IMR-90 (cell line): ENCODE measurements at regions not wholly inside any gene's neighbourhood (a gene's known extent, or its start where the extent isn't known, plus 50 kb on each side); places are given as distances from the start of the nearest gene placed in this dataset.

ENCODE experiments used
- ATAC-seq: fragments of 200-7000 bp; cut with Tn5 transposase; 2 replicates; pipeline ENCODE4 v1.9.1; 2020; ENCODE audit warnings: low read depth, mild to moderate bottlenecking, moderate library complexity
- BruUV-seq: library from RNA; stranded (reverse); fragments of 400-500 nt; replicated peaks from 2 replicates; lab custom pipeline; 2021; lab: Mats Ljungman, UMichigan
- CTCF ChIA-PET: fragments of 300-600 bp; formaldehyde crosslinking; extraction: SDS; loops from one replicate; lab custom pipeline; 2021; ENCODE audit warnings: antibody characterized with exemption; lab: Yijun Ruan, JAX
- POLR2A ChIA-PET: fragments of 300-600 bp; sonication (Branson Sonifier 250); formaldehyde crosslinking; loops from one replicate; lab custom pipeline; 2022; ENCODE audit warnings: antibody characterized with exemption; ENCODE audit not compliant: unreplicated experiment; lab: Charles Lee
- DNase-seq: peaks from one replicate; pipeline ENCODE4 v3.0.0; 2013
- H2AFZ ChIP-seq: replicated peaks from 2 replicates; pipeline ENCODE3; 2013; ENCODE audit warnings: low read length, mild to moderate bottlenecking; ENCODE audit not compliant: poor library complexity
- H2AK5ac ChIP-seq: 2 replicates; pipeline ENCODE4 v1.6.1; 2013; ENCODE audit warnings: low read depth, low read length, inconsistent platforms
- H2AK9ac ChIP-seq: replicated peaks from 2 replicates; pipeline ENCODE3; 2013; ENCODE audit warnings: mild to moderate bottlenecking, low read depth, low read length, moderate library complexity; ENCODE audit not compliant: poor library complexity
- H2BK120ac ChIP-seq: 2 replicates; pipeline ENCODE4 v1.6.1; 2013; ENCODE audit warnings: low read depth, low read length, inconsistent platforms
- H2BK15ac ChIP-seq: 3 replicates; pipeline ENCODE4 v1.6.1; 2013; ENCODE audit warnings: low read depth, low read length, inconsistent platforms
- H2BK20ac ChIP-seq: 2 replicates; pipeline ENCODE4 v1.6.1; 2013; ENCODE audit warnings: low read depth, mild to moderate bottlenecking, inconsistent platforms, low read length, moderate library complexity
- H2BK5ac ChIP-seq: 2 replicates; pipeline ENCODE4 v1.6.1; 2013; ENCODE audit warnings: mild to moderate bottlenecking, low read depth, low read length, inconsistent platforms; ENCODE audit not compliant: poor library complexity, severe bottlenecking
- H3K14ac ChIP-seq: replicated peaks from 2 replicates; pipeline ENCODE4 v1.6.1; 2013; ENCODE audit warnings: low read depth, low read length, inconsistent platforms
- H3K18ac ChIP-seq: 2 replicates; pipeline ENCODE4 v1.6.1; 2013; ENCODE audit warnings: low read depth, low read length, control low read depth
- H3K23ac ChIP-seq: 2 replicates; pipeline ENCODE4 v1.6.1; 2013; ENCODE audit warnings: low read depth, low read length, inconsistent platforms
- H3K27ac ChIP-seq: 2 replicates; pipeline ENCODE4 v1.5.1; 2013; ENCODE audit warnings: mild to moderate bottlenecking, control low read depth, low read length; ENCODE audit not compliant: insufficient read depth
- H3K27me3 ChIP-seq: 2 replicates; pipeline ENCODE4 v1.6.1; 2013; ENCODE audit warnings: low read length; ENCODE audit not compliant: control insufficient read depth, insufficient read depth
- H3K36me3 ChIP-seq: 2 replicates; pipeline ENCODE4 v1.6.1; 2013; ENCODE audit warnings: low read length, mixed read lengths; ENCODE audit not compliant: control insufficient read depth, insufficient read depth
- H3K4ac ChIP-seq: 2 replicates; pipeline ENCODE4 v1.6.1; 2013; ENCODE audit warnings: low read depth, low read length, inconsistent platforms
- H3K4me1 ChIP-seq: 2 replicates; pipeline ENCODE4 v1.6.1; 2013; ENCODE audit warnings: low read length, mixed read lengths; ENCODE audit not compliant: control insufficient read depth, insufficient read depth
- H3K4me2 ChIP-seq: 2 replicates; pipeline ENCODE4 v1.6.1; 2013; ENCODE audit warnings: low read depth, mild to moderate bottlenecking, control low read depth, low read length, moderate library complexity
- H3K4me3 ChIP-seq: 2 replicates; pipeline ENCODE4 v1.5.1; 2013; ENCODE audit warnings: low read depth, mild to moderate bottlenecking, control low read depth, low read length, moderate library complexity; ENCODE audit not compliant: insufficient read depth
- H3K56ac ChIP-seq: 2 replicates; pipeline ENCODE4 v1.6.1; 2013; ENCODE audit warnings: low read length, inconsistent platforms; ENCODE audit not compliant: insufficient read depth; ENCODE audit errors: extremely low read depth
- H3K79me1 ChIP-seq, 2 experiments: 2 replicates each; pipeline ENCODE4 v1.6.1; 2013; ENCODE audit warnings: low read length in 2 of 2, inconsistent platforms in 1 of 2, low read depth in 1 of 2
- H3K9ac ChIP-seq: 2 replicates; pipeline ENCODE4 v1.6.1; 2013; ENCODE audit warnings: low read depth, low read length, control low read depth
- H3K9me1 ChIP-seq: 2 replicates; pipeline ENCODE4 v1.6.1; 2013; ENCODE audit warnings: low read length, inconsistent platforms; ENCODE audit not compliant: insufficient read depth
- H3K9me3 ChIP-seq: 2 replicates; pipeline ENCODE4 v1.6.1; 2013; ENCODE audit warnings: low read length; ENCODE audit not compliant: control insufficient read depth, insufficient read depth
- H4K20me1 ChIP-seq: 2 replicates; pipeline ENCODE4 v1.6.1; 2013; ENCODE audit warnings: low read length, inconsistent platforms; ENCODE audit not compliant: insufficient read depth
- H4K5ac ChIP-seq: 2 replicates; pipeline ENCODE4 v1.6.1; 2013; ENCODE audit warnings: mild to moderate bottlenecking, low read depth, low read length, control low read depth
- H4K8ac ChIP-seq, 2 experiments: 2 replicates each; pipeline ENCODE4 v1.6.1; 2013; ENCODE audit warnings: low read depth in 2 of 2, low read length in 2 of 2, control low read depth in 1 of 2, inconsistent platforms in 1 of 2
- H4K91ac ChIP-seq: 2 replicates; pipeline ENCODE4 v1.6.1; 2013; ENCODE audit warnings: low read depth, low read length, inconsistent platforms; ENCODE audit not compliant: insufficient read depth
- BHLHE40 ChIP-seq: fragments of 150-350 bp; IDR thresholded peaks from 2 replicates; pipeline ENCODE4 v1.6.1; 2016; ENCODE audit warnings: mild to moderate bottlenecking, low read depth, low read length
- CEBPB ChIP-seq: IDR thresholded peaks from 2 replicates; pipeline ENCODE4 v1.6.1; 2012; ENCODE audit warnings: low read depth, low read length, improper control_type of control experiment
- CHD1 ChIP-seq: IDR thresholded peaks from 2 replicates; pipeline ENCODE4 v1.6.1; 2012; ENCODE audit warnings: low read depth, low read length, improper control_type of control experiment
- FOS ChIP-seq: fragments of 150-350 bp; IDR thresholded peaks from 2 replicates; pipeline ENCODE4 v1.6.1; 2016; ENCODE audit warnings: low read depth, low read length
- MAFK ChIP-seq: IDR thresholded peaks from 2 replicates; pipeline ENCODE4 v1.6.1; 2012; ENCODE audit warnings: low read depth, low read length, improper control_type of control experiment
- MAZ ChIP-seq: IDR thresholded peaks from 2 replicates; pipeline ENCODE4 v1.6.1; 2012; ENCODE audit warnings: low read depth, mild to moderate bottlenecking, low read length, improper control_type of control experiment, moderate library complexity, borderline replicate concordance
- MXI1 ChIP-seq: IDR thresholded peaks from 2 replicates; pipeline ENCODE4 v1.6.1; 2012; ENCODE audit warnings: low read depth, mild to moderate bottlenecking, low read length, moderate library complexity, borderline replicate concordance
- NFE2L2 ChIP-seq: fragments of 150-350 bp; IDR thresholded peaks from 2 replicates; pipeline ENCODE4 v1.6.1; 2016; ENCODE audit warnings: low read depth, mild to moderate bottlenecking, low read length
- POLR2A ChIP-seq: IDR thresholded peaks from 2 replicates; pipeline ENCODE4 v1.6.1; 2012; ENCODE audit warnings: mild to moderate bottlenecking, low read depth, low read length
- RAD21 ChIP-seq: IDR thresholded peaks from 2 replicates; pipeline ENCODE4 v1.6.1; 2012; ENCODE audit warnings: low read length, improper control_type of control experiment
- RCOR1 ChIP-seq: IDR thresholded peaks from 2 replicates; pipeline ENCODE4 v1.6.1; 2012; ENCODE audit warnings: mild to moderate bottlenecking, low read length, improper control_type of control experiment; ENCODE audit not compliant: insufficient replicate concordance
- RFX5 ChIP-seq: IDR thresholded peaks from 2 replicates; pipeline ENCODE4 v1.8.0; 2012; ENCODE audit warnings: low read depth, mild to moderate bottlenecking, low read length, moderate library complexity
- SMC3 ChIP-seq: fragments of 150-350 bp; IDR thresholded peaks from 2 replicates; pipeline ENCODE4 v1.6.1; 2016; ENCODE audit warnings: low read depth, mild to moderate bottlenecking, antibody characterized with exemption, low read length, moderate library complexity
- WGBS, 2 experiments: methylation state at CpG; one replicate each; pipeline versions ENCODE4 v1.1.5 to v1.1.7; 2013; ENCODE audit warnings: missing lambda C conversion rate in 2 of 2; ENCODE audit not compliant: insufficient read length in 1 of 2; ENCODE audit errors: extremely low coverage in 2 of 2; 5-methylcytosine and 5-hydroxymethylcytosine counted together
- dilution Hi-C: fragments of 300-500 bp; cut with HindIII; formaldehyde crosslinking; loops from one replicate; pipeline ENCODE4 v1.14.3; 2018; ENCODE audit warnings: low sequenced_read_pairs; ENCODE audit not compliant: unreplicated experiment
- in situ Hi-C: fragments of 300-500 bp; cut with MboI; formaldehyde crosslinking; loops from 3 replicates; pipeline ENCODE4 v1.14.3; 2019; ENCODE audit warnings: low sequenced_read_pairs, inconsistent platforms, mixed read lengths
- intact Hi-C: fragments of 100-400 bp; cut with micrococcal nuclease; formaldehyde crosslinking; loops from 2 replicates; pipeline ENCODE4 v1.10.0; 2022
- TF ChIP-seq, protein P1 (sequence below): fragments of 150-350 bp; IDR thresholded peaks from 2 replicates; pipeline ENCODE4 v1.6.1; 2017; ENCODE audit warnings: mild to moderate bottlenecking, antibody characterized with exemption, low read length, low read depth
- TF ChIP-seq, protein P2 (sequence below): fragments of 150-350 bp; IDR thresholded peaks from 2 replicates; pipeline ENCODE4 v1.6.1; 2016; ENCODE audit warnings: low read depth, mild to moderate bottlenecking, low read length, moderate library complexity, borderline replicate concordance

DNA sequence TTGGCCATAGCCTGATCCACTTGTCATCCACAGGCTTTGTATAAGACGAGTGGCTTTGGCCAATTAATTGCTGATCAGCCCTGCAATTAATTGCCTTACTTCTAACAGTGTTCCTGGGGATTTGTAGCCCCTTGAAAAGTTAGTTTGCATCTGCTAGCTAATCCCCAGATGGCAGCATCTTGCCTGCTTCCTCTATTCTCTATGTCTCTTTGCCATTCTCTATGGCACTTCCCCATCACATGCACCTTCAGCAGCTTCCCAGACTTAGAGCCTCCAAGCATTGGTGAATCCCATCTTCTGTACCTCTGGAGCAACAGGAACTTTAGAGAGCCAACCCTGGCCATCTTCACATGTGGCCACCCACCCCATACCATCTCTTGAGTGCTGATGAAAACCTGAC is 197.0 kb upstream of the DMAC1 start:
- Histone ChIP-seq H3K56ac (no peak overlapping the region), H2BK15ac (no peak overlapping the region), H3K27me3 (no peaks in the 10 kb centered on the region), H3K27ac (no peak overlapping the region), H3K23ac (no peak overlapping the region), H3K4me2 (no peak overlapping the region), H2AFZ (no peak overlapping the region), H3K14ac (no peak overlapping the region), H3K9me3 (no peaks in the 10 kb centered on the region), H3K9ac (no peak overlapping the region), H2BK5ac (no peak overlapping the region), H3K18ac (no peak overlapping the region), H4K8ac (no peak overlapping the region), H2BK120ac (no peak overlapping the region), H3K4me3 (no peak overlapping the region), H2BK20ac (no peak overlapping the region), H3K4me1 (no peaks in the 10 kb centered on the region), H4K91ac (no peak overlapping the region), H3K4ac (no peak overlapping the region), H3K9me1 (no peaks in the 10 kb centered on the region), H4K5ac (no peak overlapping the region), H3K79me1 (no peaks in the 10 kb centered on the region), H3K36me3 (no peaks in the 10 kb centered on the region), H4K20me1 (no peaks in the 10 kb centered on the region), H2AK5ac (no peak overlapping the region), H2AK9ac (no peak overlapping the region)
- POLR2A ChIA-PET = no interaction called here
- in situ Hi-C loops = no loop called here
- ATAC-seq (no peak), DNase-seq (no peak)
- dilution Hi-C loops = no loop called here
- TF ChIP-seq MAZ = no peak
- TF ChIP-seq POLR2A = no peak
- TF ChIP-seq MXI1 = no peak
- no peak for TF ChIP-seq FOS
- no peak for TF ChIP-seq CEBPB
- TF ChIP-seq BHLHE40 = no peak
- no peak for TF ChIP-seq MAFK
- TF ChIP-seq CHD1 = no peak
- no peak for TF ChIP-seq RCOR1
- TF ChIP-seq, protein P1, sequence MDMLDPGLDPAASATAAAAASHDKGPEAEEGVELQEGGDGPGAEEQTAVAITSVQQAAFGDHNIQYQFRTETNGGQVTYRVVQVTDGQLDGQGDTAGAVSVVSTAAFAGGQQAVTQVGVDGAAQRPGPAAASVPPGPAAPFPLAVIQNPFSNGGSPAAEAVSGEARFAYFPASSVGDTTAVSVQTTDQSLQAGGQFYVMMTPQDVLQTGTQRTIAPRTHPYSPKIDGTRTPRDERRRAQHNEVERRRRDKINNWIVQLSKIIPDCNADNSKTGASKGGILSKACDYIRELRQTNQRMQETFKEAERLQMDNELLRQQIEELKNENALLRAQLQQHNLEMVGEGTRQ = no peak
- TF ChIP-seq SMC3 = no peak
- no peak for TF ChIP-seq RAD21
- no peak for TF ChIP-seq NFE2L2
- TF ChIP-seq, protein P2, sequence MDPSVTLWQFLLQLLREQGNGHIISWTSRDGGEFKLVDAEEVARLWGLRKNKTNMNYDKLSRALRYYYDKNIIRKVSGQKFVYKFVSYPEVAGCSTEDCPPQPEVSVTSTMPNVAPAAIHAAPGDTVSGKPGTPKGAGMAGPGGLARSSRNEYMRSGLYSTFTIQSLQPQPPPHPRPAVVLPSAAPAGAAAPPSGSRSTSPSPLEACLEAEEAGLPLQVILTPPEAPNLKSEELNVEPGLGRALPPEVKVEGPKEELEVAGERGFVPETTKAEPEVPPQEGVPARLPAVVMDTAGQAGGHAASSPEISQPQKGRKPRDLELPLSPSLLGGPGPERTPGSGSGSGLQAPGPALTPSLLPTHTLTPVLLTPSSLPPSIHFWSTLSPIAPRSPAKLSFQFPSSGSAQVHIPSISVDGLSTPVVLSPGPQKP = no peak
- TF ChIP-seq RFX5 = no peak
- 20% methylated on average over 1 of the region's 1 CpG; no CpG with 5 or more reads in 1 of the 2 experiments for WGBS, 2 experiments
- intact Hi-C loops = no loop called here
- no TSS peak for BruUV-seq
- CTCF ChIA-PET = no interaction called here
